ENCODE measurements at regions not wholly inside any gene's neighbourhood (a gene's known extent, or its start where the extent isn't known, plus 50 kb on each side); places are given as distances from the start of the nearest gene placed in this dataset.

DNA sequence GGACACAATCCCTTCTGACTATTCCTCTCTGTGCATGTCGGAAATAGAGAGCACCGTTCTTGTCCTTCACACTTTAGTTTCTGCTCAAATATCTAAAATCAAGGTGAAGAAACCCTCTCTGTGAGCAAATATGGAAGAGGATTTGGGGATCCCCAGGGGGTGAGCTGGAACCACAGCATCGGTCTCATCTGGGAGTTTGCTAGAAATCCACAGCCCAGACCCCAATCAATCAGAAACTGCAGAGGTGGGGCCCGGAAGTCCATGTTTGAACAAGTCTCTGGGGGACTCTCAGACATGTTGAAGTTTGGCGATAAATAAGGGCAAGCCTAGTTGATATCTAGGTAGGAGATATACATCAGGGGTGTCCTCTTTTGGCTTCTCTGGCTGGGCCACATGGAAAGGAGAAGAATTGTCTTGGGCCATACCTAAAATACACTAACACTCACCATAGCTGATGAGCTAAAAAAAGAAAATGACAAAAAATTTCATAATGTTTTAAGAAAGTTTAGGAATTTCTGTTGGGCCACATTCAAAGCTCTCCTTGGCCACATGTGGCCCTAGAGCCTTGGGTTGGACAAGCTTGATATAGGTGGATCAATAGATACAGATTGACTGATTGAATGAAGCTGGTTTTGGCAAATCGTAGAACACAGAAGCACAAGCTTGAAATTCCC lies 168.0 kb upstream of the FOXF1 start:
- H3K4me3 ChIP-seq (ENCODE audit: low read depth, poor library complexity, severe bottlenecking), result no peak overlapping the region
- TF ChIP-seq CTCF (IDR thresholded peaks at IDR 0.05) (no peak), POLR2A (IDR thresholded peaks at IDR 0.05) (no peak)
- no peak for DNase-seq (ENCODE audit: low spot score in 2 of 2)
- 70 to 72% methylated on average over 6 of the region's 6 CpGs for WGBS, 2 donors
- intact Hi-C loops (cut with DNase I; ENCODE audit: low total_unique reads), result loop anchor here (5.0 kb wide), 1 partner anchor 175 kb away; no protein-coding TSS in a partner anchor

- DNase-seq (ENCODE audit: low spot score in 2 of 2), result no peak
- no peak overlapping the region for H3K4me3 ChIP-seq (ENCODE audit: low read depth, poor library complexity, severe bottlenecking)
- WGBS, 2 donors, result 22 to 25% methylated on average over 23 to 24 of the region's 25 CpGs
- intact Hi-C loops (cut with DNase I; ENCODE audit: low total_unique reads), result loop anchor here (5.0 kb wide), 1 partner anchor 174 kb away; no protein-coding TSS in a partner anchor
- no peak for TF ChIP-seq CTCF (IDR thresholded peaks at IDR 0.05)
- TF ChIP-seq POLR2A (IDR thresholded peaks at IDR 0.05), result no peak
These were observed 167.1 kb upstream of the FOXF1 start for GRCh38 chr16:86343027-86343795.

GRCh38 chr16:86343796-86344585 lies 166.3 kb upstream of the FOXF1 start:
- H3K4me3 ChIP-seq (ENCODE audit: low read depth, poor library complexity, severe bottlenecking), result no peak overlapping the region
- intact Hi-C loops (cut with DNase I; ENCODE audit: low total_unique reads), result loop anchor here (5.0 kb wide), 1 partner anchor 173 kb away; no protein-coding TSS in a partner anchor
- 17 to 22% methylated on average over 10 of the region's 10 CpGs for WGBS, 2 donors
- no peak for TF ChIP-seq POLR2A (IDR thresholded peaks at IDR 0.05)
- TF ChIP-seq CTCF (IDR thresholded peaks at IDR 0.05), result no peak
- no peak for DNase-seq (ENCODE audit: low spot score in 2 of 2)

DNA sequence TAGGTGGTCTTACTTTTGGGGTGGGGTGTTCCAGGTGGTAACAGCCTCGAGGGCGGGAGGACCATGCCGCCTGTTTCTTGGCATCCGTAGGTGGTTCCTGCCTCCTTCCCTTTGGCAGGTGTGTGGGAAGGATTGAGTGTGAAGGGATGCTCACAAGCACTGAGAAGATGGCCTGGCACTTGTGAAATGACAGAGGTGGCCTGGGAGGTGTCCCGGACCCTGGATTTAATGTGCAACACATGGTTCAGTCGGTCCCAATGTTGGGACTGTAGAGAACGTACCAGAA lies 165.8 kb upstream of the FOXF1 start:
- 48 to 62% methylated on average over 7 of the region's 7 CpGs for WGBS, 2 donors
- intact Hi-C loops (cut with DNase I; ENCODE audit: low total_unique reads), result loop anchor here (5.0 kb wide), 1 partner anchor 173 kb away; no protein-coding TSS in a partner anchor

GRCh38 chr16:86344881-86345280 lies 165.4 kb upstream of the FOXF1 start:
- DNase-seq (ENCODE audit: low spot score in 2 of 2), result no peak
- TF ChIP-seq POLR2A (IDR thresholded peaks at IDR 0.05), result no peak
- no peak for TF ChIP-seq CTCF (IDR thresholded peaks at IDR 0.05)
- H3K4me3 ChIP-seq (ENCODE audit: low read depth, poor library complexity, severe bottlenecking), result no peak overlapping the region
- intact Hi-C loops (cut with DNase I; ENCODE audit: low total_unique reads), result loop anchor here (5.0 kb wide), 1 partner anchor 172 kb away; no protein-coding TSS in a partner anchor
- 52 to 55% methylated on average over 5 of the region's 5 CpGs for WGBS, 2 donors

More for the DNA sequence above, 165.8 kb upstream of the FOXF1 start:
- TF ChIP-seq POLR2A (IDR thresholded peaks at IDR 0.05), result no peak
- no peak for TF ChIP-seq CTCF (IDR thresholded peaks at IDR 0.05)
- DNase-seq (ENCODE audit: low spot score in 2 of 2), result no peak
- no peak overlapping the region for H3K4me3 ChIP-seq (ENCODE audit: low read depth, poor library complexity, severe bottlenecking)

All from lower leg skin (tissue), 4 donors.